ENCODE measurements at regions not wholly inside any gene's neighbourhood (a gene's known extent, or its start where the extent isn't known, plus 50 kb on each side); places are given as distances from the start of the nearest gene placed in this dataset.

- peak; percentile 10 for DNase-seq
These were observed 592.7 kb upstream of the ADGRL4 start for GRCh38 chr1:79599257-79599656.

GRCh38 chr1:79595931-79596330, 589.4 kb upstream of the ADGRL4 start:
- DNase-seq, result no peak

- no peak for DNase-seq
These were observed 587.7 kb upstream of the ADGRL4 start for GRCh38 chr1:79594121-79594698.

- DNase-seq, result no peak
These were observed 586.2 kb upstream of the ADGRL4 start for GRCh38 chr1:79592707-79593106.

DNA sequence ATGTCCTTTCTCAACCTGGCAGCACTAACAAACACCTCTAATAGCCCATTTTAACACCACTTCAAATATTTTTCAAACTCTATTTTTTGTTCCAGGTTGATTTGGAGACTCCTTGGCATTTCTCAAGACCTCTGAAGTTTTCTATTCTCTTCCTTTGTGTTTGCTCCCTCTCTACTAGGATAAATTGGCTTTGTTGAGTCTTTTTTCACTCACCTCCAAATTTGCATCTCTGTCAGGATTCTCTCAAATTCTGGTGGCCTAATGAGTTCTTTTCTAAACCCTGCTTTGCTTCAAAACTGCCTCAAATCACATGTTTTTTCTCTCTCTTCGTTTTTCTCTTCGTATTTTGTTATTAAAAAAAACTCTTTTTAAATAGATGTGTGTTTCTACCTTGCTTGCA, 582.2 kb upstream of the ADGRL4 start:
- no peak for DNase-seq

DNA sequence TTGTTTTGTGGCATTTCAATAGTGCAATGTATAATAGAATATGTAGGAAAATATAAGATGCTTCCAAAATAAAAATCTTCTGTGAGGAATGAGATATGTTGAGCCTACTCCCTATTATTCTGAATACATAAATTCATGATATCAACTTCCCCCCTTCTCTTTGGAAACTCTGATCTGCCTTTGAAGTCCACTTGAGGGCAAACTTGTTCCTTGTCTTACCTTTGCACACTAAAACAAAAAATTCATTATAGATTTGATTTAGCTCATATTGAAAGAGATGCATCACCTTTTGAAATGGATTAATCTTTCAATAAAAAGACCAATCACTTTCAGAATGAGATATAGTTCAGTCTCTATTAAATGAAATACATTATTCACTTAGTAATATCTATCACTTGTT, 580.7 kb upstream of the ADGRL4 start:
- no peak for DNase-seq

DNA sequence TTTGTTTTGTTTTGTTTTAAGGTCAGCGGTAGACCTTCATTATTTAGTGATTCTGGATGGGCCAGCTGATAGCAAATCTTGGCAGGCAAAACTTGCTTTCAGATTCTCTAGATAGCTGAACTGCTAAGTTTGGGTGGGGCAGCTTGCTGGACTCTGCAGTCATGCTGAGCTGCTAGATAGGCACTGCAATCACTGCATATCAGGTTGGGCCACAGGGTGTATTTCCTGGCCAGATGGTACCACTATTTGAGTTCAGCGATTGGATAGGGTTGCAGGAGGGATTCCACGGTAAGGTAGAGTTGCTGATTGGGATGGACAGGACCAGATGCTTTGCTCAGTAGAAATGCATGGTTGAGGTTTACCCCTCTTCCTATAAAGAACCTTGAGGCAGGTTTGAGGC, 579.3 kb upstream of the ADGRL4 start:
- no peak for DNase-seq

DNA sequence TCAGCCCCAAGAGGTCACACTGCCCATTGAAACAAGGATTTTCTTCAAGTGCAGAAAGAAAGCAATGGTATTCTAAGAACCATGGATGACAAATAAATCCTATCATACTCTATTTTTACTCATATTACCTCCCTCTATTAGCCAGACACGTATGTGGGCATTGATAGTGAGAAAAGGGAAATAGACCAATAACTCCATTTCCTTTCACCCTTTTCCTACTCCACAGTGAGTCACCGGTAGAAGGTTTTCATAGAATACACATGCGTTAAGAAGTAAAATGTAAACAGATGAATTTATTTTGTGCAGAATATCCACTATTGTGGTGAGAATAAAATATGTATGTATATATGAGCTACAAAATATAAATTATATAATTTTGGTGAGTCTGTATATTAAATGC, 568.9 kb upstream of the ADGRL4 start:
- no peak for DNase-seq

- DNase-seq, result no peak
These were observed 561.9 kb upstream of the ADGRL4 start for GRCh38 chr1:79568411-79568810.

DNA sequence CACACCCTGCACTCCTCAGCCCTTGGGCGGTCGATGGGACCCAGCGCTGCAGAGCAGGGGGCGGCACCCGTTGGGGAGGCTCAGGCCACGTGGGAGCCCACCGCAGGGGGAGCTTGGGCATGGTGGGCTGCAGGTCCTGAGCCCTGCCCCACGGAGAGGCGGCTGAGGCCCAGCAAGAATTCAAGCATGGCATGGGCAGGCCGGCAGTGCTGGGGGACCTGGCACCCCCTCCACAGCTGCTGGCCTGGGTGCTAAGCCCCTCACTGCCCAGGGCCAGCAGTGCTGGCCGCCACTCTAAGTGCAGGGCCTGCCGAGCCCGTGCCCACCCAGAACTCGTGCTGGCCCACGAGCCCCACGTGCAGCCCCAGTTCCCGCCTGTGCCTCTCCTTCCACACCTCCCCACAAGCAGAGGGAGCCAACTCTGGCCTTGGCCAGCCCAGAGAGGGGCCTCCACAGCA, 555.0 kb upstream of the ADGRL4 start:
- no peak for DNase-seq

GRCh38 chr1:79556189-79556588, 549.7 kb upstream of the ADGRL4 start:
- no peak for DNase-seq

GRCh38 chr1:79554688-79555087, 548.2 kb upstream of the ADGRL4 start:
- no peak for DNase-seq

DNA sequence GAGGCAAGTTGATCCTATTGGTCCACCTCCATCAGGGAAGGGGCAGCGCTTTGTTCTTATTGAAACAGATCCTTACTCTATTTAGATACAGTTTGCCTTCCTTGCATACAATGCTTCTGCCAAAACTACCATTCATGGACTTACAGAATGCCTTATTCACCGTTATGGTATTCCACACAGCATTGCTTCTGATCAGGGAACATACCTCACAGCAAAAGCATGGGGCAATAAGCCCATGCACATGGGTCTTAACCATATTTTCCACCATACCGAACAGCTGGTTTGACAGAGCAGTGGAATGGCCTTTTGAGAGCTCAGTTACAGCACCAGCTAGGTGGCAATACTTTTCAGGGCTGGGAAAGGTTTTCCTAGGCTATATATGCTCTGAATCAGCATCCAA, 544.8 kb upstream of the ADGRL4 start:
- DNase-seq, result no peak

DNA sequence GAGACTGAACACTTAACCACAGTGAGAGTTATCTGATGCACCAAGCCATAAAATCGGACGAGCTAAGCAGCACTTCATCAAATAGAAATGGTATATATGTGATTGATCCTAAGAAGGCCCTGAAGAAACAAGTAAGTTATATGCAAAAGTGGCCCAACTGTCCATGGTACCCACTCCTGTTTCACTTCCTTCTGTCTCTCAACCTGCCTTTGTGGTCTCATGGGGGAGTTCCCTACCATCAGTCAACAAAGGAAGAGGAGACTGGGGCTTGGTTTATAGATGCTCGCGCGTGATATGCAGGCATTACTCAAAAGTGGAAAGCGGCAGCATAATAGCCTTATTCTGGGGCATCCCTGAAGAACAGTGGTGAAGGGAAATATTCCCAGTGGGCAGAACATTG, 543.9 kb upstream of the ADGRL4 start:
- no peak for DNase-seq

DNA sequence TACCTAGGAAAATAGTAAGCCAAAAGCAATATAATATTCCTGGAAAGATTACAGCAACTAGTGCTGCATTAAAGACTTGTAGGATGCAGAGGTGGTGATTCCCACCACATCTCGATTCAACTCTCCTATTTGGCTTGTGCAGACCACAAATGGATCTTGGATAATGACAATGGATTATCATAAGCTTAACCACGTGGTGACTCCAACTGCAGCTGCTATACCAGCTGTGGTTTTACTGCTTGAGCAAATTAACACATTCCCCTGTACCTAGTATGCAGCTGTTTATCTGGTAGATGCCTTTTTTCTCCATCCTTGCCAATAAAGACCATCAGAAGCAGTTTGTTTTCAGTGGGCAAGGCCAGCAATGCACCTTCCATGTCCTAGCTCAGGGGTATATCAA, 542.7 kb upstream of the ADGRL4 start:
- DNase-seq, result no peak

DNA sequence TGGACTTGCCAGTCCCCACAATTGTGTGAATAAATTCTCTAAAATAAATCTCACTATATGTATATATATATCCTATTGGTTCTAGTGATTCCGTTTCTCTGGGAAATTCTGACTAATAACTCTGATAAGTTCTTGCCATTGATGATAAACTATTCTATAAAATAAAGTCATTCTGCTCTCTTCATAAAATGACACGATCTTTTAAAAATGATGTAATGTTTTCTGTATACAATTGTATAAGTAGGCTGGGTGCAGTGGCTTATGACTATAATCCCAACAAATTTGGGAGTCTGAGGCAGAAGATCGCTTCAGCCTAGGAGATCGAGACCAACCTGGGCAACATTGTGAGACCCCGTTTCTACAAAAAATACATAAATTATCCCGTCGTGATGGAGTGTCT, 541.0 kb upstream of the ADGRL4 start:
- DNase-seq, result no peak

GRCh38 chr1:79543394-79543793, 536.9 kb upstream of the ADGRL4 start:
- no peak for DNase-seq

DNA sequence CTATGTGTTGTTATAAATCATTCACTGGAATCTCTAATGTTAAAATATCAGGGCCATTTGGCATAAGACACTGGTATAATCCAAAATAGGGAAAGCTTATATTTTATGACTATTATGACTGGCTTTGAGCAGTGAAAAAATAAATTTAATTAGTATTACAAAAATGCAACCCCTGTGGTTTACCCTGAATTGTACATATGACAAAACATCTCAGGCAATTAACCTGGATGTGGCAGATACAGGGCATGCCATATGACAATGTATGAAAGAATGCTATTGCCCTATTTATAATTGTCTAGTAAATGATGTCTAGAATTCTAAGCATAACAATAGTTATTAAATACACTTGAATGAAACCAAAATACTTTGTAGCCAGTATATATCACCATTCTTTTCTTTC, 532.5 kb upstream of the ADGRL4 start:
- DNase-seq, result no peak

- no peak for DNase-seq
These were observed 526.0 kb upstream of the ADGRL4 start for GRCh38 chr1:79532555-79532954.

DNA sequence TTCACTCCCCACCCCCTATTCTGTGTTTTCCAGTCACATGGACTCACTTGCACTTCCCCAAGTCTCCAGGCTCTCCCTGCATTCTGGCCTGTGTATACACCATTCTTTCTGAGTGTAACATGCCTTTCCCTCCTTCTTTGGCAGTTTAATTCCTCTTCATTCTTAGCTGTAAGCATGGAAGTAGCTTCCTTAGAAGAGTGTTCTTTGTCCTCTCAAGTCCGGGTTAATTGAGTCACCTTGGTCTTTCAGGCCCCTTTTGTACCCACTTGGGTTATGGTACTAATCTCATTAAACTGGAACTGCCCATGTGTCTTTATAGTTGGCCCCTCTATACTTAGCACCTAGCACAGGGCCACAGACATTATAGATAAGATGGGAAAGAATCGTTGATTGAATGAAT, 525.3 kb upstream of the ADGRL4 start:
- DNase-seq, result no peak

DNA sequence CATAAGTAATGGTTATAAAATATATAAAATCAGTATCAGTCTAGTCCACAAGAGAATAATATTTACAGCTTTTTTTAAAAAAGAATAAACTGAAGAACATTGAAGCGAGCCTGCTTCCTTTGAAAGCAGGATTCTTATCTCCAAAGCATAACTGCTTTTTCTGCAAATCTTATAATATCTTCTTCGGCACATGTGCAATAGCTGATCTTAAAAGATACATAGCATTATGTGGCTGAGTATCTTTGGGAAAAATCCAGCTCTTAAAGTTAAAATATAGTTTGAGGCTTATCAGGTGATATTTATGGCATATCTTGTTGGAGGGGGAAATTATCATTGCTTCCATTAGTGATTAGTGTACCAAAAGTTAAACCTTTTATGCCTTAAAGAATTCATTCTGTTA, 523.9 kb upstream of the ADGRL4 start:
- DNase-seq, result no peak

DNA sequence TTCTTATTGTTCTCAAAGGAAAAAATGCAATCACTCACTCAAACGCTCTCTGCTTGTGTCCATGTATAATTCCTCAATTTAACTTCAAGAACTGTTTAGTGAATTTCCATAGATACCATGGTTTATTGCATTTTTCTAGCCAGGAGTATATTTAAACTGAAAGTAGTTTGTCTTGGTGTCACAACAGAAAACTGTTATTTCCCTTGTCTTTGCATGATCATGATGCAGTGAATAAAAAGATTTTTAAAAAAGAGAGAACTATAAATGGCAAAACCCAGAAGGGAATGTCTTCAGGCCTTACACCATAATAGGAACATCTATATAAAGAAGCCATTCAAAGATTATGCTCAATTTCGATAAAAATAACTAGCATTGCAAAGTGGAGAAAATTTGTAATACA, 523.5 kb upstream of the ADGRL4 start:
- DNase-seq, result no peak

- DNase-seq, result no peak
These were observed 517.6 kb upstream of the ADGRL4 start for GRCh38 chr1:79524126-79524525.

GRCh38 chr1:79519084-79519760, 512.7 kb upstream of the ADGRL4 start:
- DNase-seq, result no peak

Data from NCI-H1105 treated with DMSO at 0.1 percent for 48 hours (cell line).